ENCODE measurements at regions not wholly inside any gene's neighbourhood (a gene's known extent, or its start where the extent isn't known, plus 50 kb on each side); places are given as distances from the start of the nearest gene placed in this dataset.
"Not testable (repeated sequence)": the region's sequence is repeated elsewhere in the genome, so short reads cannot be mapped to it uniquely, and the experiment has no call there.

DNA sequence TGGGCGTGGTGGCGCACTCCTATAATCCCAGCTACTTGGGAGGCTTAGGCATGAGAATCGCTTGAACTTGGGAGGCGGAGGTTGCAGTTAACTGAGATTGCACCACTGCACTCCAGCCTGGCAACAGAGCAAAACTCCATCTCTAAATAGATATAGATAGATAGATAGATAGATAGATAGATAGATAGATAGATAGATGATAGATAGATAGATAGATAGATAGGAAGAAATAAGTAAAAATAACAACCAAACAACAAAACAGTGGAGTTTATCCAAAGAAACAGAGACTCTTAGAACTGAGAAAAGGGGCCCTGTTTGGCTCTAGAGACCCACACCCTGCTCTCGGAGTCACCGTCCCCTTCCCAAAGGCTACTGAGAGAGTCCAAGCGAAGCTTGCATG, 158.7 kb upstream of the RIMBP3B start:
- BruUV-seq (replicated peaks); H3K79me2 ChIP-seq (ENCODE audit: control insufficient read depth, insufficient read depth, low read length); H3K4me3 ChIP-seq; H3K27ac ChIP-seq (ENCODE audit: control insufficient read depth, insufficient read depth); CTCF ChIA-PET; H3K9me3 ChIP-seq (replicated peaks; ENCODE audit: control insufficient read depth, insufficient read depth, low read length); H3K4me1 ChIP-seq (ENCODE audit: control insufficient read depth, insufficient read depth, low read length); H3K4me2 ChIP-seq (ENCODE audit: control insufficient read depth, insufficient read depth); intact Hi-C loops (cut with micrococcal nuclease; ENCODE audit: unreplicated experiment); RAD21 ChIA-PET (ENCODE audit: unreplicated experiment); FAIRE-seq; in situ Hi-C loops (cut with MboI); SMC1A ChIA-PET (ENCODE audit: uncharacterized antibody, unreplicated experiment); H4K20me1 ChIP-seq (ENCODE audit: control insufficient read depth, insufficient read depth); POLR2A ChIA-PET; H3K36me3 ChIP-seq (ENCODE audit: control insufficient read depth in 2 of 2, insufficient read depth in 2 of 2, low read length in 1 of 2); H2AFZ ChIP-seq (ENCODE audit: control insufficient read depth, low read depth, low read length); ATAC-seq; DNase-seq (ENCODE audit: low read depth, low spot score); H3K9ac ChIP-seq (ENCODE audit: control insufficient read depth, insufficient read depth, low read length); H3K27me3 ChIP-seq (replicated peaks in 1 of 2; ENCODE audit: control insufficient read depth in 2 of 2, insufficient read depth in 2 of 2, low read length in 1 of 2): not testable (repeated sequence)
- WGBS (ENCODE audit: insufficient coverage, insufficient replicate concordance, low lambda C conversion rate, missing lambda C conversion rate), result 50% methylated on average over 7 of the region's 7 CpGs

DNA sequence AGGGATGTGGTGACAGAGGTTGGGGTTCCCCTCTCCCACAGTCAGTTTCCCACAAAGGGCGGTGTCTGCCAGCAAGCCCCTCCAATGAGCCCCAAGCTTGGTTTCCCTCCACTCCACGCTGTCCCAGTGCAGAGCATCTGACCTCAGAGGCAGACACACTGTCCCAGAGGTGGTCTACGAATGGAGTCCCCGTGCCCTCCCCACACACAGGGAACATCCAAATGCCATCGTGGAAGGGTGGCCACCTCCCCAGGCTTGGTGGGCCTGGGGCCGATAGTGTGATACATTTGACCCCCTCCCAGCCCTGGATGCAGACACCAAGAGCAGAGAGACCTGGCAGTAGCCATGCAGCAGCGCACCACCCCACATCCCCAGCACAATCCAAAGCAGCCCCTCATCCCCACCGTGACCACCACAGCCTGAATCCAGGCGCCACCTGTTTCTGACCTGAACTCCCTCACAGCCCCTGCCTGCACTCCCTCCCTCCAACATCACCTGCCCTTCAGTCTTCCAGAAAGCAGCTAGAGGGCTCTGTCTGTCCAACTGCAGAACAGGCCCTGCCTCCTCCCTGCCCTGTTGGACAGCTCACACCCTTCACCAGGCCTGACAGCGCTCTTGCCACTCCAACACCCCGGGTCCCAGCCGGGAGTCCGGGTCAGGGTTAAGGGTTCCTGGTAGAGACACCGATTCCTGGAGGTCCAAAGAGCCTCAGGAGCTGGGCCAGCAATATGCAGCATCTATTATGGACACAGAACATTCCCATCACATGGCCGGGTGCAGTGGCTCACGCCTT, 156.5 kb upstream of the RIMBP3B start:
- DNase-seq (ENCODE audit: low read depth, low spot score); H2AFZ ChIP-seq (ENCODE audit: control insufficient read depth, low read depth, low read length); H3K9ac ChIP-seq (ENCODE audit: control insufficient read depth, insufficient read depth, low read length); BruUV-seq (replicated peaks); RAD21 ChIA-PET (ENCODE audit: unreplicated experiment); FAIRE-seq; H3K4me3 ChIP-seq; POLR2A ChIA-PET; in situ Hi-C loops (cut with MboI); H3K4me2 ChIP-seq (ENCODE audit: control insufficient read depth, insufficient read depth); H3K4me1 ChIP-seq (ENCODE audit: control insufficient read depth, insufficient read depth, low read length); H3K27me3 ChIP-seq (replicated peaks in 1 of 2; ENCODE audit: control insufficient read depth in 2 of 2, insufficient read depth in 2 of 2, low read length in 1 of 2); H4K20me1 ChIP-seq (ENCODE audit: control insufficient read depth, insufficient read depth); SMC1A ChIA-PET (ENCODE audit: uncharacterized antibody, unreplicated experiment); H3K36me3 ChIP-seq (ENCODE audit: control insufficient read depth in 2 of 2, insufficient read depth in 2 of 2, low read length in 1 of 2); intact Hi-C loops (cut with micrococcal nuclease; ENCODE audit: unreplicated experiment); ATAC-seq; H3K79me2 ChIP-seq (ENCODE audit: control insufficient read depth, insufficient read depth, low read length); CTCF ChIA-PET; H3K27ac ChIP-seq (ENCODE audit: control insufficient read depth, insufficient read depth); H3K9me3 ChIP-seq (replicated peaks; ENCODE audit: control insufficient read depth, insufficient read depth, low read length): not testable (repeated sequence)
- WGBS (ENCODE audit: insufficient coverage, insufficient replicate concordance, low lambda C conversion rate, missing lambda C conversion rate), result 8% methylated on average over 10 of the region's 16 CpGs

GRCh38 chr22:21251435-21251834, 132.1 kb upstream of the RIMBP3B start:
- FAIRE-seq; in situ Hi-C loops (cut with MboI); H3K9me3 ChIP-seq (replicated peaks; ENCODE audit: control insufficient read depth, insufficient read depth, low read length); H2AFZ ChIP-seq (ENCODE audit: control insufficient read depth, low read depth, low read length); H4K20me1 ChIP-seq (ENCODE audit: control insufficient read depth, insufficient read depth); H3K36me3 ChIP-seq (ENCODE audit: control insufficient read depth in 2 of 2, insufficient read depth in 2 of 2, low read length in 1 of 2); H3K4me3 ChIP-seq; BruUV-seq (replicated peaks); H3K27me3 ChIP-seq (replicated peaks in 1 of 2; ENCODE audit: control insufficient read depth in 2 of 2, insufficient read depth in 2 of 2, low read length in 1 of 2); SMC1A ChIA-PET (ENCODE audit: uncharacterized antibody, unreplicated experiment); H3K27ac ChIP-seq (ENCODE audit: control insufficient read depth, insufficient read depth); CTCF ChIA-PET; H3K9ac ChIP-seq (ENCODE audit: control insufficient read depth, insufficient read depth, low read length); POLR2A ChIA-PET; DNase-seq (ENCODE audit: low read depth, low spot score); H3K4me1 ChIP-seq (ENCODE audit: control insufficient read depth, insufficient read depth, low read length); H3K79me2 ChIP-seq (ENCODE audit: control insufficient read depth, insufficient read depth, low read length); ATAC-seq; intact Hi-C loops (cut with micrococcal nuclease; ENCODE audit: unreplicated experiment); RAD21 ChIA-PET (ENCODE audit: unreplicated experiment); H3K4me2 ChIP-seq (ENCODE audit: control insufficient read depth, insufficient read depth): not testable (repeated sequence)
- 46% methylated on average over 1 of the region's 3 CpGs for WGBS (ENCODE audit: insufficient coverage, insufficient replicate concordance, low lambda C conversion rate, missing lambda C conversion rate)

DNA sequence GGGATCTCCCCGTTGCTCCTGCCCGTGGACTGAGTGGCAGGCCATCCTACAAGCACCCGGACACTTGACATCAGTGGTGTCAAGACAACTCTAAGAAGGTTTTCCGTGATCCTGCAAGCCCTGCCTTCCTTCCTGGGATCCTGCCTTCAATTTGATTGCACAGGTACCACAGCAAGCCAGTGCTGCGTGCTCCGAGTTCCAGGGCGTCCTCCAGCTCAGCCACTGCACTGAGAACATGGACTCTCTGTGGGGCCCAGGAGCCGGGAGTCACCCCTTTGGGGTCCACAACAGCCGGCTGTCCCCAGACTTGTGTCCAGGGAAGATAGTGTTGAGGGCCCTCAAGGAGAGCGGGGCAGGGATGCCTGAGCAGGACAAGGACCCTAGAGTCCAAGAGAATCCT, 100.9 kb upstream of the RIMBP3B start:
- H3K4me3 ChIP-seq; CTCF ChIA-PET; H3K9me3 ChIP-seq (replicated peaks; ENCODE audit: control insufficient read depth, insufficient read depth, low read length); FAIRE-seq; H4K20me1 ChIP-seq (ENCODE audit: control insufficient read depth, insufficient read depth); DNase-seq (ENCODE audit: low read depth, low spot score); H3K27ac ChIP-seq (ENCODE audit: control insufficient read depth, insufficient read depth); RAD21 ChIA-PET (ENCODE audit: unreplicated experiment); POLR2A ChIA-PET; H3K9ac ChIP-seq (ENCODE audit: control insufficient read depth, insufficient read depth, low read length); ATAC-seq; H3K27me3 ChIP-seq (replicated peaks in 1 of 2; ENCODE audit: control insufficient read depth in 2 of 2, insufficient read depth in 2 of 2, low read length in 1 of 2); BruUV-seq (replicated peaks); in situ Hi-C loops (cut with MboI); H3K36me3 ChIP-seq (ENCODE audit: control insufficient read depth in 2 of 2, insufficient read depth in 2 of 2, low read length in 1 of 2); H3K79me2 ChIP-seq (ENCODE audit: control insufficient read depth, insufficient read depth, low read length); H2AFZ ChIP-seq (ENCODE audit: control insufficient read depth, low read depth, low read length); H3K4me1 ChIP-seq (ENCODE audit: control insufficient read depth, insufficient read depth, low read length); H3K4me2 ChIP-seq (ENCODE audit: control insufficient read depth, insufficient read depth); intact Hi-C loops (cut with micrococcal nuclease; ENCODE audit: unreplicated experiment); SMC1A ChIA-PET (ENCODE audit: uncharacterized antibody, unreplicated experiment): not testable (repeated sequence)
- WGBS (ENCODE audit: insufficient coverage, insufficient replicate concordance, low lambda C conversion rate, missing lambda C conversion rate), result 47% methylated on average over 4 of the region's 10 CpGs
